HG03175 (cell line): ENCODE measurements at regions not wholly inside any gene's neighbourhood (a gene's known extent, or its start where the extent isn't known, plus 50 kb on each side); places are given as distances from the start of the nearest gene placed in this dataset.

Experiments
- ATAC-seq: cut with Tn5 transposase; IDR thresholded peaks from one replicate; pipeline ENCODE4 v1.9.1; 2021; ENCODE audit warnings: mild to moderate bottlenecking, moderate library complexity; ENCODE audit not compliant: unreplicated experiment

DNA sequence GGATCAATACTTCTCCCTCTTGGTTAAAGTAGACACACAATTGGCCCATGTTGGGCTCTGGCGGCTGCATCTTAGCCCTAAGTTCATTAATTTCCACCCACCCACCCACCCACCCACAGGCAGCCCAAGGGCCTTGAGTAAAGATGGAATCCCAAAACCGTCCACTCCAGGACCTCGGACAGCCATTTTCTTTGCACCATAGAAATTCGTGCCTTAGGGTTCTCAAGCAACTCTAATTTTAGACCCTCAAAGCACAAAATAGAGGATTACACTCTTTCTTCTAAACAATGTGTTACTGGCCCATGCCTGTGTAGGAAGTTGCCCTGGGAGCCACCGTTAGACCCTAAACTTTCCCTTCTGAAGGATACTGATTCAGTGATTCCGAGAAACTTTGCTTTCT, 568.5 kb downstream of the IRX1 start:
- ATAC-seq, result no peak

DNA sequence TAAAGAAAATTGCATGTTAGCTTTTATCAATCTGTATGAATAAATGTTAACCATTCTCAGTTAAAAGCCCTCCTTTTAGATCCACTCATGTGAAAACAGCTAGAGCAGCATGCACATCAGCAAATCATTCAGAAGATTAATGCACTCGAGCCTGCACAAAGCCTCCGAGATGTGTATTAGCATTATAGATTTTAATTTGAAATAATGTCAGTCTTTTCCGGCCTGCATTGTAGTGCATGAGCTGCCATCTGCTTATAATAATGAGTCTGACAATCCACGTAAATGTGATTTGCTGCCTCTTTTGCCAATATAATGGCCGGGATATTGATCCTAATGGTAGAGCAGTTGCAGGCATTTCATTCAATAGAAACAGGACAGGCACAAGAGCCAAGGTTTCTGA, 585.1 kb downstream of the IRX1 start:
- ATAC-seq, result no peak

DNA sequence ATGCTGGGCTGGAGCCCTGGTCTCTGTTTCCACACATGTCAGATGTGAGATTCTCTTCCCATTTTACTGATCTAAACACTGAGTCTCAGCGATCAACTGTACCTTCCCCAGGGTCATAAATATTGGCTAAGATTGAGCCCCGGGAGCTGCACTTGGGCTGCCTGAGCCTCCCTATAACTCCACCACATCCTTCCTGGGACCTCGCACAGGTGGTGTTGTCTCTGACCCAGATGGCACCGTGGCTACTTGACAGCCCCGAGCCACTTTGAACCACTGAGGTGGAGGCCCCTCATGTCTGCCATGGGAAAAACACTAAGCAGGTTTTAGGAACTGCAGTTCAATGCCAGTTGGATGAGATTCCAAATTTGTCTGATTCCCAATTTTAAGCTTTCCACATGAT, 586.5 kb downstream of the IRX1 start:
- no peak for ATAC-seq

DNA sequence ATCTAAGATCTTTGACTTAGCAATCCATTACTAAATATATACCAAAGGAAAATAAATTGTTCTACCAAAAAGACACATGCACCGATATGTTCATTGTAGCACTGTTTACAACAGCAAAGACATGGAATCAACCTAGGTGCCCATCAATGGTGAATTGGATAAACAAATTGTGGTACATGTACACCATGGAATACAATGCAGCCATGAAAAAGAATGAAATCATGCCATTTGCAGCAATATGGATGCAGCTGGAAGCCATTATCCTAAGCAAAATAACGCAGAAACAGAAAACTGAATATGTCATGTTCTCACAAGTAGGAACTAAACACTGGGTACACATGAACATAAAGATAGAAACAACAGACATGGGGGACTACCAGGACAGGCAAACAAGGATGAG, 589.5 kb downstream of the IRX1 start:
- no peak for ATAC-seq

DNA sequence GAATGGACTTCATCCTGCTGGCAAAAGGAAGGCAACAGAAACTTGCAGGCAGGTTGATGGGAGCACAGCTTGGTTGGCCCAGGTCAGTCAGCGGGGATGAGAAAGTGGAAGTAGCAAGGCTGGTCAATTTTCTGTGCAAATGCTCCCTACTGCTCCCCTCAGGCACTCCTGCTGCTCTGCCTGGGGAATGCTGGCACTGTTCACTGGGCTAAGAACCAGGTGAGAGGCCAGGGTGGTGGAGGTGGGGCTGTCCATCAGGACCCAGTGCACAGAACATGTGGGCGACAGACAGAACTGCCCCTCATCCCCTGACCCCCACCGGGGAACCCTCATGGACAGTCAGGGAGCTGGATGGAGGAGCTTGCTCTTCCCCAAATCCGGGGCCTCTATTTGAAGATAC, 593.1 kb downstream of the IRX1 start:
- ATAC-seq, result no peak

DNA sequence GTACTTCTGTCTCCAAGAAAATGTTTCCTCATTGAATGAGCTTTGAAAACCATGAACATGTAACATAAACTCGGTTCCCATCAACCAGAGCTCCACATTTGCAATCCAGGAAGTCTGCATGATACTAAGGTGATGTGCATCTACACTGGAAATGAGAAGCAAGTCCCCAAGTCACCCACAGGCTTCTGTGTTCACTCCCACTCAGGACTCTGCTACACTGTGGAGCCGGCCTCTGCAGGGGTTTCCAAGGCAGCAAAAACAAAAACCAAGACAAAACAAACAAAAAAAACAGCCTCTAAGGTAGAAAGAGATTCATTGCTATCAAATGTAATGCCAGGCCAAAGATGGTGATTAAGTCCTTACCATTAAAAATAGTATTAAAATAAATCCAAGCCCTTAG, 593.7 kb downstream of the IRX1 start:
- ATAC-seq, result no peak

DNA sequence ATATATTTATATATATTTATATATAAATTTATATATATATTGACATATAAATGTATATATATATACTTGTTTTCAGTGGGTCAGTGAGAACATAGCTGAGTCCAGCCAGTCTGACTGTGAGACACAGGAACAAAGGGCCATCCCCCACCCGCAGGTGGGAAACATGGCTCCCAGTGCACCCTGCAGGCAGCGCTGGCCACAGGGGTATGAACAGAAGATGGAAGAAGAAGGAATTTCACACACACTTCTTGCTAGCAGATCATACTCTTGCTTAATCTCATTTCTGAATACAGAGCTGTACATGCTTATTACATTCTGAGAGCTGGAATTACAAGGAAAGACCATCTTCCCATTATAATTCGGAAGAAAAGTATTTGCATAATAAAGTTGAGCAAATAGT, 595.4 kb downstream of the IRX1 start:
- ATAC-seq, result no peak

DNA sequence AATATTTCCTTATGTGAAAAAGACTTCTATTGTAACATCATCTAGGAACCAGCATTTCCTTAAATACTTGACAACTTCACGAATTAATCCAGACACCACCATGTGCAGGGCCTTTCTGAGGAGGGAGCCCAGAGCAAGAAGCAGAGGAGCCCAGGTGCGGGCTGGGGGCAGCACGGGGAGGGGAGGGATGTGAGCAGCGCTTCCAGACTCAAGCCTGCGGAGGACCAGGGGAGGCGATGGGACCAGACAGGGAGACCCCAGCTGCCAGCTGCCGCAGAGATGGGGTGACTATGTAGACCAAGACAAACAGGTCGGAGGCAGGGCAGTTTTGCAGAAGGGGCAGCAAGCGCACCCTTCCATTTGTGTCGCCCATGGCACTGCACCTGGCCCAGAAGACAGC, 596.1 kb downstream of the IRX1 start:
- no peak for ATAC-seq

DNA sequence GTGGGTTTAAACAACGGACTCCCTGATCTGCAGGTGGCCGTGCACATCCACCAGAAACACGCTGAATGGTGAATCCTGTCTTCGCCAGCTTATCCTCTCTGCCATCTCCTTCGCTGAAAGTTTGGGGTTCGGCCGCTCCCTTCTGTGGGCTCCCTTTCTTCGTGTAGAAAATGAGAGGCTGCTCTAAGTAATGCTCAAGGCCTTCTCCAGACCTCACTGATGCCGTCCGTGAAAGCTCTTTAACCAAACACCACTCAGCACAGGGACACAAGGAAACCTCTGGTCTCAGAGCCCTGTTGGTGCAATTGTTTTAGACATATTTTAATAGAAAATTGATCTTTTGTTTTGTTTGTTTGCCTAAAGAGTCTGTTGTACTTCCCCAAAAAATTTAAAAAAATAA, 596.5 kb downstream of the IRX1 start:
- ATAC-seq, result no peak

DNA sequence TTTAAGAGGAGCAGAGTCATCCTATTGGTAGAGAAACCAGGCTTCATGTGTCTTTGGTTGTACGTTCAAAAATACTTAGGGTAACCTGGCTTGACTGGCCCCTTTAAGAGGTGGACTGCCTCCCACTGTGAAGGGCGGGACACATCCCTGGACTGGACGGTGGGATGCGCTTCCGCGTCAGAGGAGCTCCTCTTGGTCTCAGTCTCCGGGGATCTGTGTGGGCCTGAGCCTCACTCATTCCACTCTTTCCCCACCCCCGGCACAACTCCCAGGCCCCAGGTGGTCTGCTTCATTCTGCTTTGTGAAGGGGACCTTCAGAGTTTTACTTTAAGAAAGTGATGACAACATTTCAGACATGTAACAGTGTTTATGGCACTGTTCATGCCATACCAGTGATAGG, 601.1 kb downstream of the IRX1 start:
- ATAC-seq, result no peak

DNA sequence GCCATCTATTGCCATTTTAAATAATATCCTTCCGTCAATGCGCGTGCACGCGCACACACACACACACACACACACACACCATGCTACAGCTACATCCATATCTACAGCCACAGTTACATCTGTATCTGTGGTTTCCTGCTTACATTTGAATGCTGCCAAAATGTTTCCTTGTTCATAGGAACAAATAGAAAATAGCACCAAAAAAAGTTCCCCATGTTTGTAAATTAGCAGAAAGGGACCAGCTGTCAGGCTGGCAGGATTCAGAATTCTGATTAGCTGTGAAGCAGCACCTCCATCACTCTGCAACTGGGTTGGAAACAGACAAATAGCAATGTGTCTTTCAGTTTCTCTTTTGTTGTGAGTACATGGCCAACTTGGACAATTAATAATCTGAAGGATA, 601.5 kb downstream of the IRX1 start:
- ATAC-seq, result no peak

DNA sequence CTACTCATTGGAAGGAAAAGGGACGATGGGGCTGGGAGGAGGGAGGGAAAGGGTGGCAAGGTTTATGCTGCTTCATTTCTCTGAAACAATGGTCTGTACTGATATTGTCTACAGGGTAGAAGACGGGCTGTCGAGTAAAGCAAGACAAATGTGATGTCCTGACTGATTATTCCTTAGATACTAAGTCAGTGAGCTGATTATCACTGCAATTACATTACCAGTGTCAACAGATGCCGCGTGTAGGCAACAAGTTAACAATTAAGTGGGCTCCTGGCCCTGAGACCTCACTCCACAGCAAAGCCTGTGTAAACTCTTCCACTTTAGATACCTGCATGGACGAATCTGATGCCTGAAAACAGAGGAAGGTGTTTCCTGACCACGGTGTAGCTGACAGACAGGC, 602.8 kb downstream of the IRX1 start:
- no peak for ATAC-seq

DNA sequence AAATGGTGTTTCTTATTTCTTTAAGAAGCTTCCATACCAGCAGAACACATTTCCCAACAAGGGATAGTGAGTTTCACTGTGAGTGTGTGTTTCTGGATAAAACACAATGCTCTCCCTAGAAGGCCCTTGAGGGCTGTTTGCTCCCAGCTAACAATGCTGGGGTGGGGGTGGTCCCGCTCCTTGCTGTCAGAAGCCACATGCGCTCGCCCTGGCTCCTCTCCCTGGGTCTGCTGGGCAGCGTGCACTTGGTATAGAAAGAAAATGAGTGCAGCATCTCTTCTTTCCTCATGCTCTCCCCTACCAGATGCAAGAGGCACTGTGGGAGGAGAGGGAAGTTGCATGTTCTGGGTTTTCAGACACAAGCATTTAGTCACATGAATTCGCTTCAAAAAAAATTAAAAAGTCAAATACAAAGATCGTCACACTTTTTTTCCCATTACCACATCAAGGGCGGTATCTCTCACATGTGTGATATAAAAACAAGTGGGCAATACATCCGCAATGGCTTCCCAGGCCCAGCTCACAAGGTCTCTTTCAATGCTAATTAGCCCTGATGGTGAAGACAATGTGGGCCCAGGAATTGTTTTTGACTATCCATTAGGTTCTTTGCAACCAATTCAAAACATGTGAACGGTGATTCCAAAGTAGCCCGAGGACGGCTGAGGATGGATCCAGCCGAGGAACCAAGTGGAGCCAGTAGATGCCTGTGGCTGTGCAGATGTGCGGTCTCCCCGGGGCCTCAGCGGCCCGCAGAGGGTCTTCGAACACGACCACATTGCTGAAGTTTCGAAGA, 603.6 kb downstream of the IRX1 start:
- no peak for ATAC-seq

DNA sequence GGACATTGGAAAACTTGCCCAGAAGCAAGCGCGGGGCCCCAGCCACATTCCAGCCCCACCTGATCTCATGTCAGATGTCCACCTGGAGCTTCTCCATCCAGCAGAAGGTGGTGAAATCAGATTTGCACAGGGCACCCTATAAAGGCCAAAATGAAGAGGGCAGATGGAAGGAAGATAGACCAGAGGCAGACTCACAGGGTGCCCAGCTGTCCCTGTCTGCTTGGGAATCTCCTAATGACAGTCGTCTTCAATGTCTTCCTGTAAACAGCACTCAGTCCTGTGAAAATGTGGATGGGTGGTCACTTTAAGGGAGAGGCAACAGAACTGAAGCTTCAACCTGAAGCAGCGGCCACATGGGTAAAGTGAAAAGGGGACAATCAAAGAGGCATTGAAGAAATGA, 607.5 kb downstream of the IRX1 start:
- ATAC-seq, result no peak

DNA sequence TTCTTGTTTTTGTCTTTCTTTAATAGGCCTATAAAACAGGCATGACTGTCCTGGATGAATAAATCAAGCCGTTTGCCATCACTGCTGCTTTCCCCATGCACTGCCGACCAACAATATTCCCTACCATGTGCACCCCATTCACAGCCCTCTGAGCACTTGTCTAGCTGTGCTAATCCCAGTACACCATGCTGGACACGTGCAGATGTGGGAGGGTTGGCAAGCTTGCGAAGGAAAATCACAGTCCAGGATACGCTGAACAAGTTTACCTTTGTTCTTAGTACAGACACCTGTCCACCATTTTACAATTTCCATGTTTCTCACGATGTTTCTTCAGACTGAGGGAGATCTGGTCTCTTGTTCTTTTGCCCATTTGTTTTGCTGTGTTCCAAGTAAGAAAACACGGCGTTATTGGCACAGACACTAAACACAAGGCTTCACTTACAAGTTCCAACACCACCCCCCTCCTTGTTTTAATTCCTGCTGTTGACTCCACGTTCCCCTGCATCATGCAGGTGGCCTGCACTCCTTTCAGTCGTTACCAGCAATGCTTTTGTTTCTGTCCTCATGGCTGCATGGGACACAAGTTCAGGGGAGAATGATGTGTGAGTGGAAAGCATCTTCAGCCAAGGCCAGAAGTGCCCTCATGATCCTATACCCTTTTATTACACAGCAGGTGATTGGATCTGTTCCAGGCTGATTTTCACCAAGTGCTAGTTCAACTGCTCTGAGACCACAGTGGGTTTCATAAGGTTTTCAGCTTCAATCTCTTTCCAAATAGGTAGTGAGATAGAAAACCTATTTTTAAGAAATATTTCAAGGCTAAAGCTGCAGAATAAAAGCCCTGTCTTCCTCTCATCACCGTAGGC, 608.9 kb downstream of the IRX1 start:
- no peak for ATAC-seq

DNA sequence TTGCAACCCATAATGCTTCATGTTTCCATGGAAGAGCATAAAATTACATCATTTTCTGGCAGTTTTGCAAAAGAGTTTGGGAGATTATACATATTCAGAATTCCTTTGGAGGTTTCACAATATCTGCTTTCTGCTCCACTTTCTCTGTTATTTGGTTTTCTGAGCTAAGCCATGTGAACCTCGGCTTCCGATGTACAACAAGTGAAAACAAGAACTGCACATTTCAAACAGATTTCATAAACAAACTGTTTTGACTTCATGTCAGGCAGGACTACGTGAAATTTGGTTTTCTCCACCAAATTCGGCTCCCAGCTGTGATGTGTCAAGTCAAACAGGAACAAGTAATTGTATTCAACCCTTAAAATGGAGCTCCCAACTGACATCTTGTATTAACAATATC, 609.8 kb downstream of the IRX1 start:
- ATAC-seq, result no peak

DNA sequence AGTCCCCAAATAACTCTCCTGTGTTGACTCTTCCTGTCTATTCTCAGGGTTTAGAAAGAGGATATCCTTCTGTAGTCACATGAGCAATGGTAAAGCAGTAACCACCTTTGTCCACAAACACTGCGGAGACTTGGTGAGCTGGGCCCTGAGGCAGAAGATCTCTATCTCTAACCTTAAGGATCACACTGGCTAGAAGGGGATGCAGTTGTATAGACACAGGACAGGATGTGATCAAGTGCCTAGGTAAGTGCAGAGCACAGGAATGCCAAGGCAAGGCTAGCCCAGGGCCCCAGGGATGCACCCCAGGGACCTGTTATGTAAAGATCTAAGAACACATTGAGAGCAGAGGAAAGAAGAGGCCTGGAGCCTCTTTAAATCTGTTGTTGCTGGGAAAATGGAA, 610.5 kb downstream of the IRX1 start:
- no peak for ATAC-seq

DNA sequence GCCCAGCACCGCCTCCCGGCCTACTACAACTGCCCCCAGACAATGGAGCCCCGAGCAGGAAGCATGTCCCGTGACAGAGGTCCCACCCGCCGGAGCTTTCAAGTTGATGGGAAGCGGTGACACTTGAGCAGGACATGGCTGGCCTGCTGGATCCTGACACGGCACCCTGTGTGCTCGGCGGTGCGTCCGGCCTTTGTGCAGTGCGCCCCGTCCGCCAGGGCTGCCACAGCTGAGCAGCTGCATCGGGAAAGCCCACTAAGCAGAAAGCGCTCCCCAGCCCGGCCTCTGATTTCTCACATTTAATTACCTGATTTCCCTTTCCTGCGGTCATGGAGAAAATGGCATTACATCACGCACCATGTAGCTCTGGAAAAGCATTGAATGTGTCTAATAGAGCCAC, 611.9 kb downstream of the IRX1 start:
- ATAC-seq, result no peak

DNA sequence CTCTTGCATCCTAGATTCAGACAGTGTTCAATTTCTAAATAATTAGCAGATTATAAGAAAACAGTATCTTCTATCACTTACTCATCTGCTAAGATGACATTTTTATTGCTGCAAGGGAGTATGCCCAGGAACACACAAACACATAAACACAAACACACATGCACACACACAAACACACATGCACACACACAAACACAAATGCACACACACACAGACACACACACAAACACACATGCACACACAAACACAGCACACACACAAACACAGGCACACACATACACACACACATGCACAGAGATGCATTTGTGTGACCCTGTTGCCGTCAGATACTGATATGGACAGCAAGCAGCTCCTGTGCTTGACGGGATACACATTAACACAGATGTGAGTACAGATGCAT, 612.9 kb downstream of the IRX1 start:
- ATAC-seq, result no peak

DNA sequence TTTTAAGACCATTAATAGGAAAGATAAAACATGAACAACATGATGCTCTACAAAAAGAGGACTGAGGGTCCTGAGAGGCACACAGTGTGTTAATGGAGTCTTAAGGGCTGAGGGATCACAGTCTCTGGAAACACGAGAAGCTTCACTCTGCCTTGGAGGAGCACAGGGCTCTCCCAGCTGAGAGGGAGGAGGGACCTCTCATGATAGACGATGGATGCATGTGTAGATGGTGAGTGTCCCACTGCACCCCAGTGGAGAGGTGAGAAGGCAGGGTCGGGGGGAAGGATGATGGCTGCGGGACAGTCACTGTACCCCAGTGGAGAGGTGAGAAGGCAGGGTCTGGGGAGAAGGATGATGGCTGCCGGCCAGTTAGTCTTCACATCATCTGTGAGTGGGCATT, 613.4 kb downstream of the IRX1 start:
- ATAC-seq, result no peak

DNA sequence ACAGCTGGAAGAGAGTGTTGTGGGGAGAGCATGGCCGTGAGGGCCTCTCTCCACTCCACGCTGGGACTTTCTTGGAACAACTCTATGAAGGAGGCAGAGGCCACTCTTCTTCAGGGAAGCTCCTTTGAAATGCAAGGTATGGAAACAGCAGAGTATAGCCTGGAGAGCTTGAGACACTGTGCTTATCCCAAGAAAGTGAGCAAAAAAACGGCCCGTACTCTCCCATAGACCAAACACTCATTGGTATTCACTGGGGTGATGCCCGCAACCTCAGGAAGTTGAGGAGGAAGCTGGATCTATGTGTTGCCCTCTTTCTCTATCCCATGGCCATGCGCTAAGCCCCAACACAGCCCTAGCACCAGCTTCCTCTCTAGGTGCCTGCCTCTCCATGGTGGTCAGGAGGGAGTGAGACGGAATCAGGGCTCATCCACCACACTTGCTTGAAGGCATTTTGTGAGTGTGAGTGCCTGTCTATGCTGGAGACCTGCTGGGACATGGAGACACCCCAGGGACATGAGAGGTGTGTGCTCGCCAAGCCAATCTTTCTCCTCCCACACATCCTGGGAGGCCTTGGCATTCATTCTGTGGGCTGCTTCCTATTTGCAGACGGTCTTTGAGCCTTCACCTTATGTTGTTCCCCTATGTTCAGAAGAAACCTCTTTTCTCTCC, 616.6 kb downstream of the IRX1 start:
- ATAC-seq, result no peak
